ENCODE measurements at regions not wholly inside any gene's neighbourhood (a gene's known extent, or its start where the extent isn't known, plus 50 kb on each side); places are given as distances from the start of the nearest gene placed in this dataset.

DNA sequence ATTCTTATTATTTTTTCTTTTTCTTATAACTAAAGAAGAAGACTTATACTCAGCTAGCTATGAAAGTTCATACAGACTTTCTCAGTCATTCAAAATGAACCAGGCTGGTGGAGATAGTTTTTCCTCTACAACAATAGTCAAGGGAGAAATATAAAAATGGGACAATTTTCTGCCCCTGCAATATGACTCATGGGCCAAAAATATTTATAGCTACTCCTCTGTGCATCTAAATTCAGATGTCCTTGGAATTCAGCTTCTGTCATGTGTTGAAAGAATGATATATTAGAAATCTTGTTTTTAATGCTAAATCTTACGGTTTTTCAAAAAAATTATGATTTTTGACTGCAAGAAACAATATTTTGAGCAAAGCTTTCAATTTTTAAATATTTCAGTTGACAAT is 237.2 kb upstream of the SYT10 start:
- TF ChIP-seq, protein P1, sequence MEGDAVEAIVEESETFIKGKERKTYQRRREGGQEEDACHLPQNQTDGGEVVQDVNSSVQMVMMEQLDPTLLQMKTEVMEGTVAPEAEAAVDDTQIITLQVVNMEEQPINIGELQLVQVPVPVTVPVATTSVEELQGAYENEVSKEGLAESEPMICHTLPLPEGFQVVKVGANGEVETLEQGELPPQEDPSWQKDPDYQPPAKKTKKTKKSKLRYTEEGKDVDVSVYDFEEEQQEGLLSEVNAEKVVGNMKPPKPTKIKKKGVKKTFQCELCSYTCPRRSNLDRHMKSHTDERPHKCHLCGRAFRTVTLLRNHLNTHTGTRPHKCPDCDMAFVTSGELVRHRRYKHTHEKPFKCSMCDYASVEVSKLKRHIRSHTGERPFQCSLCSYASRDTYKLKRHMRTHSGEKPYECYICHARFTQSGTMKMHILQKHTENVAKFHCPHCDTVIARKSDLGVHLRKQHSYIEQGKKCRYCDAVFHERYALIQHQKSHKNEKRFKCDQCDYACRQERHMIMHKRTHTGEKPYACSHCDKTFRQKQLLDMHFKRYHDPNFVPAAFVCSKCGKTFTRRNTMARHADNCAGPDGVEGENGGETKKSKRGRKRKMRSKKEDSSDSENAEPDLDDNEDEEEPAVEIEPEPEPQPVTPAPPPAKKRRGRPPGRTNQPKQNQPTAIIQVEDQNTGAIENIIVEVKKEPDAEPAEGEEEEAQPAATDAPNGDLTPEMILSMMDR (IDR thresholded peaks at IDR 0.05; ENCODE audit: low read length): no peak
- no peak for TF ChIP-seq EZH2 (IDR thresholded peaks at IDR 0.05; ENCODE audit: borderline replicate concordance, low read length)

Measured in OCI-LY1 (cell line).